K562 (cell line): ENCODE measurements at regions not wholly inside any gene's neighbourhood (a gene's known extent, or its start where the extent isn't known, plus 50 kb on each side); places are given as distances from the start of the nearest gene placed in this dataset.

ENCODE experiments used
- ATAC-seq: fragments of 200-7000 bp; cut with Tn5 transposase; 3 replicates; pipeline ENCODE4 v1.9.1; 2020; ENCODE audit warnings: moderate library complexity
- BruUV-seq: library from RNA; stranded (reverse); fragments of 400-500 nt; replicated peaks from 2 replicates; lab custom pipeline; 2021; lab: Mats Ljungman, UMichigan
- CTCF ChIA-PET: fragments of 300-600 bp; formaldehyde crosslinking; extraction: SDS; loops from one replicate; lab custom pipeline; 2021; ENCODE audit warnings: low intra/inter-chr PET ratio; lab: Yijun Ruan, JAX
- POLR2A ChIA-PET: fragments of 300-600, 350-650 bp; sonication (Branson Sonifier 250); formaldehyde crosslinking; extraction: SDS; loops from one replicate; lab custom pipeline; 2021; ENCODE audit warnings: antibody characterized with exemption, inconsistent platforms; lab: Yijun Ruan, JAX
- DNase-seq, 4 experiments: peaks; one replicate each; pipeline versions ENCODE4 v3.0.0 to v3.0.0-alpha.2; 2011 to 2018; ENCODE audit warnings: low spot score in 3 of 4, mixed read lengths in 3 of 4; ENCODE audit errors: extremely low read depth in 1 of 4
- FAIRE-seq: peaks from 2 replicates; lab custom pipeline; 2011; peaks lifted over from hg19 to GRCh38; lab: Jason Lieb, UNC
- H2AFZ ChIP-seq: 2 replicates; pipeline ENCODE4 v1.6.0; 2011; ENCODE audit warnings: low read depth, low read length, control low read depth, inconsistent platforms
- H3K27ac ChIP-seq: fragments of 200-600 bp; 3 replicates; pipeline ENCODE4 v1.8.0; 2011; ENCODE audit warnings: low read depth, mild to moderate bottlenecking, control low read depth, inconsistent platforms, low read length, moderate library complexity, mixed read lengths; ENCODE audit errors: extremely low read depth
- H3K27me3 ChIP-seq, 2 experiments: fragments of 300-600 bp in 1 of 2; 2 replicates in 1 of 2; 3 replicates in 1 of 2; pipeline versions ENCODE4 v1.6.0 to v1.8.0; 2011; ENCODE audit warnings: inconsistent platforms in 2 of 2, low read length in 2 of 2, mild to moderate bottlenecking in 1 of 2, mixed read lengths in 1 of 2, moderate library complexity in 1 of 2; ENCODE audit not compliant: control insufficient read depth in 2 of 2, insufficient read depth in 2 of 2
- H3K36me3 ChIP-seq: fragments of 300-600 bp; 3 replicates; pipeline ENCODE4 v1.8.0; 2011; ENCODE audit warnings: mild to moderate bottlenecking, low read length, inconsistent platforms; ENCODE audit not compliant: control insufficient read depth, insufficient read depth
- H3K4me1 ChIP-seq, 2 experiments: fragments of 200-600 bp in 1 of 2; replicated peaks in 1 of 2; 2 replicates in 1 of 2; 3 replicates in 1 of 2; pipeline versions ENCODE4 v1.5.1 to v1.8.0; 2011; ENCODE audit warnings: inconsistent platforms in 2 of 2, low read length in 2 of 2, mild to moderate bottlenecking in 1 of 2, mixed read lengths in 1 of 2, moderate library complexity in 1 of 2; ENCODE audit not compliant: control insufficient read depth in 2 of 2, insufficient read depth in 2 of 2
- H3K4me2 ChIP-seq: 2 replicates; pipeline ENCODE4 v1.6.1; 2011; ENCODE audit warnings: low read length, control low read depth, inconsistent platforms, mixed read lengths; ENCODE audit not compliant: insufficient read depth
- H3K4me3 ChIP-seq: fragments of 200-600 bp; sonication (generic), shearing (Covaris generic); 2 replicates; pipeline ENCODE4 v1.5.1; 2016; ENCODE audit warnings: control low read depth, inconsistent platforms
- H3K79me2 ChIP-seq: fragments of 200-600 bp; 3 replicates; pipeline ENCODE4 v1.8.0; 2011; ENCODE audit warnings: low read length, inconsistent platforms; ENCODE audit not compliant: control insufficient read depth, insufficient read depth
- H3K9ac ChIP-seq, 2 experiments: 2 replicates each; pipeline versions ENCODE4 v1.6.0 to v1.6.1; 2011; ENCODE audit warnings: low read depth in 2 of 2, low read length in 2 of 2, control low read depth in 1 of 2, inconsistent platforms in 1 of 2, mild to moderate bottlenecking in 1 of 2, mixed read lengths in 1 of 2; ENCODE audit not compliant: insufficient read depth in 1 of 2
- H3K9me1 ChIP-seq: one replicate; pipeline ENCODE4 v1.6.0; 2011; ENCODE audit warnings: inconsistent platforms, mild to moderate bottlenecking, low read length, moderate library complexity; ENCODE audit not compliant: control insufficient read depth, insufficient read depth
- H3K9me3 ChIP-seq: replicated peaks from 2 replicates; pipeline ENCODE4 v1.5.1; 2011; ENCODE audit warnings: low read depth, low read length, inconsistent platforms; ENCODE audit not compliant: control insufficient read depth, insufficient read depth
- H4K20me1 ChIP-seq: replicated peaks from 2 replicates; pipeline ENCODE4 v1.6.1; 2011; ENCODE audit warnings: low read length, inconsistent platforms, mixed read lengths; ENCODE audit not compliant: control insufficient read depth, insufficient read depth
- L3MBTL2 ChIP-seq: fragments of 450-650 bp; IDR thresholded peaks from 2 replicates; pipeline ENCODE4 v1.6.1; 2016; ENCODE audit warnings: mild to moderate bottlenecking, moderate library complexity
- PCBP2 ChIP-seq: fragments of 200-400 bp; formaldehyde crosslinking; IDR thresholded peaks from 2 replicates; pipeline ENCODE4 v1.6.1; 2018; ENCODE audit warnings: low read length, low read depth, mild to moderate bottlenecking, moderate library complexity; ENCODE audit not compliant: poor library complexity, severe bottlenecking
- ZNF224 ChIP-seq: sonication (generic); formaldehyde crosslinking; IDR thresholded peaks from 2 replicates; pipeline ENCODE4 v1.8.0; 2022; ENCODE audit warnings: mild to moderate bottlenecking, missing genetic modification reagents
- ZNF695 ChIP-seq: fragments of 450-650 bp; formaldehyde crosslinking; IDR thresholded peaks from 2 replicates; pipeline ENCODE4 v1.4.0; 2020; ENCODE audit warnings: mild to moderate bottlenecking, moderate library complexity
- ZNF76 ChIP-seq: fragments of 250-450 bp; sonication (Bioruptor Pico); IDR thresholded peaks from 2 replicates; pipeline ENCODE4 v1.4.0; 2020; ENCODE audit warnings: mild to moderate bottlenecking, moderate library complexity, borderline replicate concordance
- WGBS: fragments of 100-300 bp; shearing (Covaris generic); methylation state at CpG from one replicate; pipeline ENCODE4 v1.1.6; 2016; ENCODE audit warnings: low coverage, mixed read lengths; ENCODE audit not compliant: insufficient coverage; ENCODE audit errors: missing lambda C conversion rate; 5-methylcytosine and 5-hydroxymethylcytosine counted together
- in situ Hi-C: fragments of 300-500 bp; cut with MboI; formaldehyde crosslinking; loops from 4 replicates; pipeline ENCODE4 v1.15.0; 2018; ENCODE audit warnings: inconsistent platforms, mixed read lengths
- intact Hi-C: fragments of 100-400 bp; cut with micrococcal nuclease; formaldehyde crosslinking; loops from 2 replicates; pipeline ENCODE4 v1.14.2; 2022
- TF ChIP-seq, protein P1 (sequence below): sonication (generic); formaldehyde crosslinking; IDR thresholded peaks from 2 replicates; pipeline ENCODE4 v1.9.0; 2022; ENCODE audit warnings: mild to moderate bottlenecking, missing genetic modification reagents
- TF ChIP-seq, protein P2 (sequence below), 2 experiments: fragments of 450-650 bp; IDR thresholded peaks; 2 replicates each; pipeline ENCODE4 v1.6.1; 2018; ENCODE audit warnings: mild to moderate bottlenecking in 2 of 2, low read depth in 1 of 2; ENCODE audit not compliant: partially characterized antibody in 2 of 2
- TF ChIP-seq, protein P3 (sequence below): sonication (generic); formaldehyde crosslinking; IDR thresholded peaks from 2 replicates; pipeline ENCODE4 v1.5.0; 2020; ENCODE audit warnings: missing genetic modification reagents

GRCh38 chr6:40325791-40326190 lies 261.4 kb downstream of the LRFN2 start:
- no peaks in the 10 kb centered on the region for H3K79me2 ChIP-seq
- no peaks in the 10 kb centered on the region for H4K20me1 ChIP-seq
- in situ Hi-C loops, result no loop called here
- H3K4me3 ChIP-seq, result no peak overlapping the region
- H3K27me3 ChIP-seq, result peaks cover 4 to 26% of the 10 kb centered on the region in 2 experiments; a peak in 4 of 5 replicates
- no TSS peak for BruUV-seq
- H3K9ac ChIP-seq, result no peak overlapping the region
- H3K4me2 ChIP-seq, result no peak overlapping the region
- no peaks in the 10 kb centered on the region for H3K9me3 ChIP-seq
- 0% methylated on average over 3 of the region's 3 CpGs for WGBS
- CTCF ChIA-PET, result no interaction called here
- DNase-seq (peak in 3 of 4 experiments; percentile 41 to 54 (median 50)), ATAC-seq (peak; percentile 39; the same call in 1 of the 3 replicates), FAIRE-seq (no peak)
- H2AFZ ChIP-seq, result no peak overlapping the region
- no peaks in the 10 kb centered on the region for H3K36me3 ChIP-seq
- POLR2A ChIA-PET, result interaction anchor here (0.5 to 1.2 kb wide), 3 partner anchors 9 to 94 kb away, joined by 3 to 4 read pairs (median 3); no protein-coding TSS in a partner anchor
- intact Hi-C loops, result loop anchor here (5.0 kb wide), 1 partner anchor 702 kb away; no protein-coding TSS in a partner anchor
- no peak overlapping the region for H3K27ac ChIP-seq
- no peaks in the 10 kb centered on the region for H3K9me1 ChIP-seq
- no peaks in the 10 kb centered on the region for H3K4me1 ChIP-seq
- TF ChIP-seq L3MBTL2 (peak; percentile 66), ZNF224 (CRISPR knock-in tag) (no peak), PCBP2 (no peak), ZNF695 (CRISPR knock-in tag) (no peak), ZNF76 (CRISPR knock-in tag) (no peak)
- TF ChIP-seq, protein P1, sequence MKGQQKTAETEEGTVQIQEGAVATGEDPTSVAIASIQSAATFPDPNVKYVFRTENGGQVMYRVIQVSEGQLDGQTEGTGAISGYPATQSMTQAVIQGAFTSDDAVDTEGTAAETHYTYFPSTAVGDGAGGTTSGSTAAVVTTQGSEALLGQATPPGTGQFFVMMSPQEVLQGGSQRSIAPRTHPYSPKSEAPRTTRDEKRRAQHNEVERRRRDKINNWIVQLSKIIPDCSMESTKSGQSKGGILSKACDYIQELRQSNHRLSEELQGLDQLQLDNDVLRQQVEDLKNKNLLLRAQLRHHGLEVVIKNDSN, result peak; percentile 52
- TF ChIP-seq, protein P2, sequence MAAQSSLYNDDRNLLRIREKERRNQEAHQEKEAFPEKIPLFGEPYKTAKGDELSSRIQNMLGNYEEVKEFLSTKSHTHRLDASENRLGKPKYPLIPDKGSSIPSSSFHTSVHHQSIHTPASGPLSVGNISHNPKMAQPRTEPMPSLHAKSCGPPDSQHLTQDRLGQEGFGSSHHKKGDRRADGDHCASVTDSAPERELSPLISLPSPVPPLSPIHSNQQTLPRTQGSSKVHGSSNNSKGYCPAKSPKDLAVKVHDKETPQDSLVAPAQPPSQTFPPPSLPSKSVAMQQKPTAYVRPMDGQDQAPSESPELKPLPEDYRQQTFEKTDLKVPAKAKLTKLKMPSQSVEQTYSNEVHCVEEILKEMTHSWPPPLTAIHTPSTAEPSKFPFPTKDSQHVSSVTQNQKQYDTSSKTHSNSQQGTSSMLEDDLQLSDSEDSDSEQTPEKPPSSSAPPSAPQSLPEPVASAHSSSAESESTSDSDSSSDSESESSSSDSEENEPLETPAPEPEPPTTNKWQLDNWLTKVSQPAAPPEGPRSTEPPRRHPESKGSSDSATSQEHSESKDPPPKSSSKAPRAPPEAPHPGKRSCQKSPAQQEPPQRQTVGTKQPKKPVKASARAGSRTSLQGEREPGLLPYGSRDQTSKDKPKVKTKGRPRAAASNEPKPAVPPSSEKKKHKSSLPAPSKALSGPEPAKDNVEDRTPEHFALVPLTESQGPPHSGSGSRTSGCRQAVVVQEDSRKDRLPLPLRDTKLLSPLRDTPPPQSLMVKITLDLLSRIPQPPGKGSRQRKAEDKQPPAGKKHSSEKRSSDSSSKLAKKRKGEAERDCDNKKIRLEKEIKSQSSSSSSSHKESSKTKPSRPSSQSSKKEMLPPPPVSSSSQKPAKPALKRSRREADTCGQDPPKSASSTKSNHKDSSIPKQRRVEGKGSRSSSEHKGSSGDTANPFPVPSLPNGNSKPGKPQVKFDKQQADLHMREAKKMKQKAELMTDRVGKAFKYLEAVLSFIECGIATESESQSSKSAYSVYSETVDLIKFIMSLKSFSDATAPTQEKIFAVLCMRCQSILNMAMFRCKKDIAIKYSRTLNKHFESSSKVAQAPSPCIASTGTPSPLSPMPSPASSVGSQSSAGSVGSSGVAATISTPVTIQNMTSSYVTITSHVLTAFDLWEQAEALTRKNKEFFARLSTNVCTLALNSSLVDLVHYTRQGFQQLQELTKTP (IDR thresholded peaks at IDR 0.05; ENCODE audit: low read depth in 1 of 2, partially characterized antibody in 2 of 2), result no peak
- TF ChIP-seq, protein P3, sequence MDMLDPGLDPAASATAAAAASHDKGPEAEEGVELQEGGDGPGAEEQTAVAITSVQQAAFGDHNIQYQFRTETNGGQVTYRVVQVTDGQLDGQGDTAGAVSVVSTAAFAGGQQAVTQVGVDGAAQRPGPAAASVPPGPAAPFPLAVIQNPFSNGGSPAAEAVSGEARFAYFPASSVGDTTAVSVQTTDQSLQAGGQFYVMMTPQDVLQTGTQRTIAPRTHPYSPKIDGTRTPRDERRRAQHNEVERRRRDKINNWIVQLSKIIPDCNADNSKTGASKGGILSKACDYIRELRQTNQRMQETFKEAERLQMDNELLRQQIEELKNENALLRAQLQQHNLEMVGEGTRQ (CRISPR knock-in tag), result peak; percentile 40
